GM23338 (cell line): ENCODE measurements at regions not wholly inside any gene's neighbourhood (a gene's known extent, or its start where the extent isn't known, plus 50 kb on each side); places are given as distances from the start of the nearest gene placed in this dataset.

Experiments used
- ATAC-seq: fragments of 200-7000 bp; cut with Tn5 transposase; 3 replicates; pipeline ENCODE4 v1.9.1; 2020
- DNase-seq: peaks from one replicate; pipeline ENCODE4 v3.0.0-alpha.2; 2015; ENCODE audit warnings: low spot score
- H2AFZ ChIP-seq: fragments of 200-600 bp; sonication (generic); 2 replicates; pipeline ENCODE4 v1.8.0; 2016; ENCODE audit warnings: antibody characterized with exemption, mild to moderate bottlenecking, moderate library complexity
- H3F3A ChIP-seq: fragments of 200-600 bp; sonication (generic); replicated peaks from 2 replicates; pipeline ENCODE4 v1.8.0; 2017; ENCODE audit warnings: antibody characterized with exemption, mixed run types, low read depth
- H3K27ac ChIP-seq: fragments of 200-600 bp; sonication (generic); 2 replicates; pipeline ENCODE4 v1.6.1; 2016; ENCODE audit warnings: low read depth
- H3K27me3 ChIP-seq: fragments of 200-600 bp; sonication (generic); 2 replicates; pipeline ENCODE4 v1.8.0; 2016; ENCODE audit warnings: mild to moderate bottlenecking, mixed run types, moderate library complexity; ENCODE audit not compliant: insufficient read depth
- H3K36me3 ChIP-seq: fragments of 200-600 bp; sonication (generic); 2 replicates; pipeline ENCODE4 v1.8.0; 2016; ENCODE audit warnings: mild to moderate bottlenecking; ENCODE audit not compliant: insufficient read depth
- H3K4me1 ChIP-seq: fragments of 200-600 bp; sonication (generic); 2 replicates; pipeline ENCODE4 v1.8.0; 2016; ENCODE audit warnings: mild to moderate bottlenecking, moderate library complexity; ENCODE audit not compliant: insufficient read depth
- H3K4me2 ChIP-seq: fragments of 200-600 bp; sonication (generic); 2 replicates; pipeline ENCODE4 v1.7.1; 2017; ENCODE audit warnings: mixed run types
- H3K4me3 ChIP-seq: fragments of 200-600 bp; sonication (generic); 2 replicates; pipeline ENCODE4 v1.6.1; 2016; ENCODE audit warnings: mixed run types
- H3K79me2 ChIP-seq: fragments of 200-600 bp; sonication (generic); replicated peaks from 2 replicates; pipeline ENCODE4 v1.8.0; 2017; ENCODE audit warnings: mild to moderate bottlenecking; ENCODE audit not compliant: insufficient read depth
- H3K9me2 ChIP-seq: fragments of 200-600 bp; sonication (generic); 2 replicates; pipeline ENCODE4 v1.8.0; 2017; ENCODE audit not compliant: insufficient read depth
- H4K20me1 ChIP-seq: fragments of 200-600 bp; sonication (generic); replicated peaks from 2 replicates; pipeline ENCODE4 v1.8.0; 2017; ENCODE audit warnings: mild to moderate bottlenecking; ENCODE audit not compliant: insufficient read depth
- H3K27ac Mint-ChIP-seq: 2 replicates; pipeline ENCODE4 v1.8.0; 2020; ENCODE audit warnings: inconsistent platforms, mild to moderate bottlenecking, moderate library complexity, mixed read lengths
- H3K27me3 Mint-ChIP-seq: 3 replicates; pipeline ENCODE4 v1.8.0; 2022; ENCODE audit warnings: low read depth, mild to moderate bottlenecking, moderate library complexity, mixed read lengths, inconsistent platforms; ENCODE audit not compliant: insufficient read depth, poor library complexity
- H3K36me3 Mint-ChIP-seq: 3 replicates; pipeline ENCODE4 v1.8.0; 2021; ENCODE audit warnings: low read depth, mild to moderate bottlenecking, inconsistent platforms, moderate library complexity, mixed read lengths
- H3K4me1 Mint-ChIP-seq: 3 replicates; pipeline ENCODE4 v1.8.0; 2020; ENCODE audit warnings: mild to moderate bottlenecking, inconsistent platforms, mixed read lengths
- H3K4me3 Mint-ChIP-seq: 3 replicates; pipeline ENCODE4 v1.8.0; 2021; ENCODE audit warnings: moderate library complexity, mild to moderate bottlenecking, inconsistent platforms, mixed read lengths
- H3K9me3 Mint-ChIP-seq: 3 replicates; pipeline ENCODE4 v1.8.0; 2020; ENCODE audit warnings: moderate library complexity, mild to moderate bottlenecking, inconsistent platforms, mixed read lengths
- CREB1 ChIP-seq: fragments of 250-450 bp; sonication (Bioruptor Pico); IDR thresholded peaks from 2 replicates; pipeline ENCODE4 v1.5.0; 2020; ENCODE audit warnings: low read depth, mild to moderate bottlenecking, moderate library complexity
- JUNB ChIP-seq: IDR thresholded peaks from one replicate; pipeline ENCODE4 v1.6.1; 2016; ENCODE audit warnings: antibody characterized with exemption; ENCODE audit not compliant: unreplicated experiment
- STAT1 ChIP-seq: IDR thresholded peaks from one replicate; pipeline ENCODE4 v1.6.1; 2016; ENCODE audit warnings: antibody characterized with exemption; ENCODE audit not compliant: unreplicated experiment
- TF ChIP-seq, protein P1 (sequence below), 2 experiments: fragments of 200-600 bp in 1 of 2; sonication (generic) in 1 of 2; conservative IDR thresholded peaks; 2 replicates each; pipeline versions ENCODE4 v1.5.1 to v1.6.1; 2016 to 2017; ENCODE audit warnings: antibody characterized with exemption in 2 of 2, low read depth in 2 of 2, mild to moderate bottlenecking in 2 of 2, moderate library complexity in 1 of 2
- TF ChIP-seq, protein P2 (sequence below): IDR thresholded peaks from one replicate; pipeline ENCODE4 v1.6.1; 2018; ENCODE audit warnings: antibody characterized with exemption; ENCODE audit not compliant: unreplicated experiment

DNA sequence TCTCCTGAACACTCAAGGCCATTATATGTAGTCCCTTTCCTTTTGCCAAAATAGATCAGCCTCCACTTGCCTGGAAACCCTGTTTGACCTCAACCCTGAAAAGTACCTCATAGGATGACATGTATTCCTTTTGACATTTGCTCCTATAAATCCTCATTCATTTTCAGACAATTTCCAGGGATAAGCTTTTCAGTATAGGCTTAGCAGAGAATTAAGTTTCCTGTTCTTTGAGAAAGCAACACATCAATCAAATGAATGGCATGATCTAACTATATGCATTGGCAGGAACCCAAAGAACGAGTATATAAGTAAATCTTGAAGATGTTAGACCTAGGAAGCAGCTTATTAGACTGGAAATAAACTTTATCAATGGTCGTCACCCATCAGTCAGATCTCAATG lies 483.0 kb downstream of the CCDC85A start:
- TF ChIP-seq CREB1 (CRISPR knock-in tag) (no peak), STAT1 (no peak), JUNB (no peak)
- TF ChIP-seq, protein P1, sequence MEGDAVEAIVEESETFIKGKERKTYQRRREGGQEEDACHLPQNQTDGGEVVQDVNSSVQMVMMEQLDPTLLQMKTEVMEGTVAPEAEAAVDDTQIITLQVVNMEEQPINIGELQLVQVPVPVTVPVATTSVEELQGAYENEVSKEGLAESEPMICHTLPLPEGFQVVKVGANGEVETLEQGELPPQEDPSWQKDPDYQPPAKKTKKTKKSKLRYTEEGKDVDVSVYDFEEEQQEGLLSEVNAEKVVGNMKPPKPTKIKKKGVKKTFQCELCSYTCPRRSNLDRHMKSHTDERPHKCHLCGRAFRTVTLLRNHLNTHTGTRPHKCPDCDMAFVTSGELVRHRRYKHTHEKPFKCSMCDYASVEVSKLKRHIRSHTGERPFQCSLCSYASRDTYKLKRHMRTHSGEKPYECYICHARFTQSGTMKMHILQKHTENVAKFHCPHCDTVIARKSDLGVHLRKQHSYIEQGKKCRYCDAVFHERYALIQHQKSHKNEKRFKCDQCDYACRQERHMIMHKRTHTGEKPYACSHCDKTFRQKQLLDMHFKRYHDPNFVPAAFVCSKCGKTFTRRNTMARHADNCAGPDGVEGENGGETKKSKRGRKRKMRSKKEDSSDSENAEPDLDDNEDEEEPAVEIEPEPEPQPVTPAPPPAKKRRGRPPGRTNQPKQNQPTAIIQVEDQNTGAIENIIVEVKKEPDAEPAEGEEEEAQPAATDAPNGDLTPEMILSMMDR (conservative IDR thresholded peaks at IDR 0.05; ENCODE audit: low read depth in 2 of 2), result no peak
- TF ChIP-seq, protein P2, sequence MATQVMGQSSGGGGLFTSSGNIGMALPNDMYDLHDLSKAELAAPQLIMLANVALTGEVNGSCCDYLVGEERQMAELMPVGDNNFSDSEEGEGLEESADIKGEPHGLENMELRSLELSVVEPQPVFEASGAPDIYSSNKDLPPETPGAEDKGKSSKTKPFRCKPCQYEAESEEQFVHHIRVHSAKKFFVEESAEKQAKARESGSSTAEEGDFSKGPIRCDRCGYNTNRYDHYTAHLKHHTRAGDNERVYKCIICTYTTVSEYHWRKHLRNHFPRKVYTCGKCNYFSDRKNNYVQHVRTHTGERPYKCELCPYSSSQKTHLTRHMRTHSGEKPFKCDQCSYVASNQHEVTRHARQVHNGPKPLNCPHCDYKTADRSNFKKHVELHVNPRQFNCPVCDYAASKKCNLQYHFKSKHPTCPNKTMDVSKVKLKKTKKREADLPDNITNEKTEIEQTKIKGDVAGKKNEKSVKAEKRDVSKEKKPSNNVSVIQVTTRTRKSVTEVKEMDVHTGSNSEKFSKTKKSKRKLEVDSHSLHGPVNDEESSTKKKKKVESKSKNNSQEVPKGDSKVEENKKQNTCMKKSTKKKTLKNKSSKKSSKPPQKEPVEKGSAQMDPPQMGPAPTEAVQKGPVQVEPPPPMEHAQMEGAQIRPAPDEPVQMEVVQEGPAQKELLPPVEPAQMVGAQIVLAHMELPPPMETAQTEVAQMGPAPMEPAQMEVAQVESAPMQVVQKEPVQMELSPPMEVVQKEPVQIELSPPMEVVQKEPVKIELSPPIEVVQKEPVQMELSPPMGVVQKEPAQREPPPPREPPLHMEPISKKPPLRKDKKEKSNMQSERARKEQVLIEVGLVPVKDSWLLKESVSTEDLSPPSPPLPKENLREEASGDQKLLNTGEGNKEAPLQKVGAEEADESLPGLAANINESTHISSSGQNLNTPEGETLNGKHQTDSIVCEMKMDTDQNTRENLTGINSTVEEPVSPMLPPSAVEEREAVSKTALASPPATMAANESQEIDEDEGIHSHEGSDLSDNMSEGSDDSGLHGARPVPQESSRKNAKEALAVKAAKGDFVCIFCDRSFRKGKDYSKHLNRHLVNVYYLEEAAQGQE, result no peak
- H3K4me3 ChIP-seq, result no peak overlapping the region
- H3K36me3 ChIP-seq, result no peaks in the 10 kb centered on the region
- no peaks in the 10 kb centered on the region for H3K27me3 ChIP-seq
- Mint-ChIP-seq H3K4me3 (no peak overlapping the region), H3K4me1 (no peaks in the 10 kb centered on the region), H3K27me3 (no peaks in the 10 kb centered on the region), H3K27ac (no peak overlapping the region), H3K9me3 (peaks cover 6% of the 10 kb centered on the region), H3K36me3 (no peaks in the 10 kb centered on the region)
- no peaks in the 10 kb centered on the region for H3K9me2 ChIP-seq
- no peaks in the 10 kb centered on the region for H3F3A ChIP-seq
- H3K79me2 ChIP-seq, result no peaks in the 10 kb centered on the region
- H3K4me2 ChIP-seq, result no peak overlapping the region
- no peak overlapping the region for H3K27ac ChIP-seq
- DNase-seq (no peak), ATAC-seq (no peak)
- no peaks in the 10 kb centered on the region for H4K20me1 ChIP-seq
- no peaks in the 10 kb centered on the region for H3K4me1 ChIP-seq
- no peak overlapping the region for H2AFZ ChIP-seq

DNA sequence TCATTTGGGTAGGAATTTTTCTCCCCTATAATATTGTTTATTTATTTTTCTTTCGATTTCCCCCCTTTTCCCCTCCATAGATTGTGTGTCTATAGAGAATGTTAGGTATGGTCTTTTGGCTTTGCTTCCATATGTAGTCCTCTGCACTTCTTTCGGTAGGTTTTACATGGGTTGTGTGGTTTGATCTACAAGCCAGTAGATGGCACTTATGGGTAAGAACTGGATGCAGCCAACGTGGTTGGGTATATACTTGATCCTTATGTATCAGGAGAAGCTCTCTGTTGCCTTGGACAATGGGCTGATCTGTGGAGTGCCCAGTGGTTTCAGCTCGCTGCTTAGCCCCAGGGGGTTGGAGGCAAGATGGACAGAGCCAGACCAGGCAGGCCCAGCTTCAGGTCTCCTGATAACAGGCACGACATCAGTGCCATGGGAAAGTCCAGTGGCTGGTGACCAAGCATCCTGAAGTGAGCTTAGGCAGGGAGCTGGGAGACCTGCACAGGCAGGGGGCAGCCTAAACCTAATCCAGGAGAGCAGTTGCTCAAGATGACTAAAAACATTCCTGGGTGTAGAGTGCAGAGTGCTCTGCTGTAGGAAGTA lies 488.3 kb downstream of the CCDC85A start:
- Histone ChIP-seq H3K4me1 (no peaks in the 10 kb centered on the region), H3K4me3 (no peak overlapping the region), H3K79me2 (no peaks in the 10 kb centered on the region), H3K4me2 (no peak overlapping the region), H3K27ac (no peak overlapping the region), H3K36me3 (no peaks in the 10 kb centered on the region), H2AFZ (no peak overlapping the region), H3F3A (no peaks in the 10 kb centered on the region), H3K27me3 (no peaks in the 10 kb centered on the region), H3K9me2 (no peaks in the 10 kb centered on the region), H4K20me1 (no peaks in the 10 kb centered on the region)
- ATAC-seq (no peak), DNase-seq (peak; percentile 11)
- H3K4me1 Mint-ChIP-seq, result no peaks in the 10 kb centered on the region
- TF ChIP-seq, protein P1 (conservative IDR thresholded peaks at IDR 0.05; ENCODE audit: low read depth in 2 of 2), result peak in 1 of 2 experiments; percentile 47; a peak in 2 of 4 replicates
- no peak for TF ChIP-seq JUNB
- H3K27ac Mint-ChIP-seq, result no peak overlapping the region
- H3K9me3 Mint-ChIP-seq, result peaks cover 29% of the 10 kb centered on the region
- no peak overlapping the region for H3K4me3 Mint-ChIP-seq
- peaks cover 16% of the 10 kb centered on the region; the same call in 2 of the 3 replicates for H3K36me3 Mint-ChIP-seq
- H3K27me3 Mint-ChIP-seq, result no peaks in the 10 kb centered on the region
